Loucy (cell line): ENCODE measurements at regions not wholly inside any gene's neighbourhood (a gene's known extent, or its start where the extent isn't known, plus 50 kb on each side); places are given as distances from the start of the nearest gene placed in this dataset.

ENCODE experiments used
- H2AFZ ChIP-seq: fragments of 200-600 bp; sonication (generic); 2 replicates; pipeline ENCODE4 v1.6.0; 2016; ENCODE audit warnings: antibody characterized with exemption, mild to moderate bottlenecking, low read length, moderate library complexity
- H3F3A ChIP-seq: fragments of 200-600 bp; 2 replicates; pipeline ENCODE4 v1.6.0; 2016; ENCODE audit warnings: antibody characterized with exemption, low read depth, mild to moderate bottlenecking
- H3K27me3 ChIP-seq: fragments of 200-600 bp; sonication (generic); 2 replicates; pipeline ENCODE4 v1.6.1; 2014; ENCODE audit warnings: low read length, mild to moderate bottlenecking; ENCODE audit not compliant: insufficient read depth, poor library complexity, severe bottlenecking
- H3K36me3 ChIP-seq: fragments of 200-600 bp; sonication (generic); 2 replicates; pipeline ENCODE4 v1.6.1; 2016; ENCODE audit warnings: low read length; ENCODE audit not compliant: insufficient read depth
- H3K4me1 ChIP-seq: fragments of 200-600 bp; sonication (generic); 2 replicates; pipeline ENCODE4 v1.5.1; 2014; ENCODE audit warnings: low read length, mild to moderate bottlenecking; ENCODE audit not compliant: insufficient read depth, poor library complexity, severe bottlenecking
- H3K4me2 ChIP-seq: fragments of 200-600 bp; sonication (generic); 2 replicates; pipeline ENCODE4 v1.6.0; 2014; ENCODE audit warnings: antibody characterized with exemption, low read length, low read depth, mild to moderate bottlenecking; ENCODE audit not compliant: poor library complexity, severe bottlenecking
- H3K4me3 ChIP-seq: fragments of 200-600 bp; sonication (generic); 2 replicates; pipeline ENCODE4 v1.5.1; 2014; ENCODE audit warnings: low read length, mild to moderate bottlenecking, mixed read lengths; ENCODE audit not compliant: poor library complexity, severe bottlenecking
- H3K79me2 ChIP-seq: fragments of 200-600 bp; sonication (generic); 2 replicates; pipeline ENCODE4 v1.6.1; 2014; ENCODE audit warnings: low read length; ENCODE audit not compliant: insufficient read depth
- H3K9ac ChIP-seq: fragments of 200-600 bp; sonication (generic); 2 replicates; pipeline ENCODE4 v1.6.0; 2014; ENCODE audit warnings: mild to moderate bottlenecking, low read depth, low read length, moderate library complexity; ENCODE audit not compliant: poor library complexity, severe bottlenecking
- H3K9me2 ChIP-seq: fragments of 200-600 bp; sonication (generic); replicated peaks from 2 replicates; pipeline ENCODE4 v1.6.1; 2016; ENCODE audit warnings: low read depth, low read length, mixed read lengths
- H3K9me3 ChIP-seq: fragments of 200-600 bp; sonication (generic); 2 replicates; pipeline ENCODE4 v1.6.1; 2014; ENCODE audit warnings: mild to moderate bottlenecking, antibody characterized with exemption, low read length, low read depth; ENCODE audit not compliant: insufficient read depth
- H4K20me1 ChIP-seq: fragments of 200-600 bp; sonication (generic); 2 replicates; pipeline ENCODE4 v1.6.0; 2014; ENCODE audit warnings: antibody characterized with exemption, low read length, mild to moderate bottlenecking; ENCODE audit not compliant: insufficient read depth, poor library complexity, severe bottlenecking
- CTCF ChIP-seq: fragments of 200-600 bp; sonication (generic); conservative IDR thresholded peaks from 2 replicates; pipeline ENCODE4 v1.5.1; 2014; ENCODE audit warnings: mild to moderate bottlenecking, antibody characterized with exemption, low read length
- EZH2phosphoT487 ChIP-seq: fragments of 200-600 bp; IDR thresholded peaks from 2 replicates; pipeline ENCODE4 v1.6.1; 2018; ENCODE audit warnings: antibody characterized with exemption, mild to moderate bottlenecking, moderate library complexity, borderline replicate concordance

- Histone ChIP-seq H4K20me1 (no peaks in the 10 kb centered on the region), H3K4me2 (no peak overlapping the region), H3F3A (peaks cover 9% of the 10 kb centered on the region; the same call in 1 of the 2 replicates), H3K9me3 (peaks cover 18% of the 10 kb centered on the region), H3K36me3 (no peaks in the 10 kb centered on the region), H2AFZ (peak overlapping the region; percentile 49; the same call in 1 of the 2 replicates), H3K79me2 (no peaks in the 10 kb centered on the region), H3K4me1 (no peaks in the 10 kb centered on the region), H3K9ac (no peak overlapping the region), H3K27me3 (no peaks in the 10 kb centered on the region), H3K9me2 (no peaks in the 10 kb centered on the region), H3K4me3 (no peak overlapping the region)
- TF ChIP-seq CTCF (no peak), EZH2phosphoT487 (no peak)
Measured at GRCh38 chr6:170461556-170462365, 91.3 kb downstream of the PSMB1 start.

GRCh38 chr6:170461111-170461510 lies 92.0 kb downstream of the PSMB1 start:
- Histone ChIP-seq H3K4me3 (no peak overlapping the region), H3K79me2 (no peaks in the 10 kb centered on the region), H3K9me2 (no peaks in the 10 kb centered on the region), H4K20me1 (no peaks in the 10 kb centered on the region), H2AFZ (no peak overlapping the region), H3K4me2 (no peak overlapping the region), H3K27me3 (no peaks in the 10 kb centered on the region), H3K4me1 (no peaks in the 10 kb centered on the region), H3K9ac (no peak overlapping the region), H3K9me3 (peaks cover 18% of the 10 kb centered on the region), H3F3A (peaks cover 9% of the 10 kb centered on the region; the same call in 1 of the 2 replicates), H3K36me3 (no peaks in the 10 kb centered on the region)
- TF ChIP-seq EZH2phosphoT487, result no peak
- no peak for TF ChIP-seq CTCF

- Histone ChIP-seq H3K4me1 (no peaks in the 10 kb centered on the region), H3F3A (peaks cover 5% of the 10 kb centered on the region; the same call in 1 of the 2 replicates), H3K36me3 (no peaks in the 10 kb centered on the region), H3K79me2 (no peaks in the 10 kb centered on the region), H3K9ac (no peak overlapping the region), H4K20me1 (no peaks in the 10 kb centered on the region), H3K4me3 (no peak overlapping the region), H3K9me2 (no peaks in the 10 kb centered on the region), H3K4me2 (no peak overlapping the region), H3K9me3 (peaks cover 14% of the 10 kb centered on the region), H3K27me3 (no peaks in the 10 kb centered on the region), H2AFZ (no peak overlapping the region)
- no peak for TF ChIP-seq CTCF
- TF ChIP-seq EZH2phosphoT487, result no peak
Measured at GRCh38 chr6:170460641-170461040, 92.5 kb downstream of the PSMB1 start.
